GM12874 (cell line): ENCODE measurements at regions not wholly inside any gene's neighbourhood (a gene's known extent, or its start where the extent isn't known, plus 50 kb on each side); places are given as distances from the start of the nearest gene placed in this dataset.

Experiments used
- CTCF ChIP-seq: IDR thresholded peaks from 2 replicates; pipeline ENCODE4 v1.5.1; 2011; ENCODE audit warnings: low read depth, mild to moderate bottlenecking, control low read depth, low read length, moderate library complexity; ENCODE audit not compliant: insufficient read depth

DNA sequence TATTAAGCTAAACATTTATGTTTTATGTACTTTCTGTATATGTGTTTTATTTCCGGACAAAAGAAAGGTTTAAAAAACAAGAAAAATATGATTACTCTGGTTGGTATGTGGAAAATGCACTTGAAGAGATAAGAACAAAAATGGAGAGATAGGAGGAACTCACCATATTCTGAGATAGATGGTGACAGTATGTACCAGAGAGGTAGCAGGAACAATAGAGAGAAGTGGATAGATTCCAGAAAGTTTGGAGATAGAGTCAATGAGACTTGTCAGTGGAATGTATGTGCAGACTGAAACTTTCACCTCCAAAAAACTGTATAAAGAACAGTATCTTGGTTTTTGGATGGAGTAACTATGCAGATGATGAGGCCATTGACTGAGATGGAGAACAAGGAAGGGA lies 105.6 kb upstream of the FSHR start:
- no peak for TF ChIP-seq CTCF

DNA sequence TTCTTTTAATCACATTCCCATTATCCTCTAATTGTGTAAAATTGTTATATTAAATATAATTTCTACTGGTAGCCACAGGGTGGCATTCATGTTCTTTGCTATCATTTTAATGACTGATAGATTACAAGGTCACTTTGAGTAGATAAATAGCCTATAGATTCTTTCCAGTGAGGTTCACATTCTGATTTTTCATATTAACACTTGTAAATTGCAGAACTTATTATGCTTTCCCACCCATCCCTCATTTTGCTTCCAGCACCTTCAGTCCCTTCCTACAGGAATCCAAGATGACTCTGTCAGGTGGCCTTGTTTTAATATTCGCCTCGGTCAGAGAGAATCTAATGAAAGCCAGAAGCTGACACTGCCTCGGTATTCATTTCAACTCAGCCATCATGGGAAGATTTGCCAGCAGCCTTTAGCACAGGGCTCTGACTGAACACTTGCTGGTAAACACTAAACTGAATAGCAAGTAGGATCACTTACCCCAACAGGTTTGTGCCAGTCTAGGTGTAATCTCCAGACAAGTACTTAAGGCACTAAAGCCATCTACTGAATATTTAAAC lies 101.2 kb upstream of the FSHR start:
- TF ChIP-seq CTCF = no peak

GRCh38 chr2:49254401-49254800 lies 100.1 kb upstream of the FSHR start:
- TF ChIP-seq CTCF = no peak

- TF ChIP-seq CTCF = no peak
Observed at GRCh38 chr2:49251766-49252165, 97.5 kb upstream of the FSHR start.

DNA sequence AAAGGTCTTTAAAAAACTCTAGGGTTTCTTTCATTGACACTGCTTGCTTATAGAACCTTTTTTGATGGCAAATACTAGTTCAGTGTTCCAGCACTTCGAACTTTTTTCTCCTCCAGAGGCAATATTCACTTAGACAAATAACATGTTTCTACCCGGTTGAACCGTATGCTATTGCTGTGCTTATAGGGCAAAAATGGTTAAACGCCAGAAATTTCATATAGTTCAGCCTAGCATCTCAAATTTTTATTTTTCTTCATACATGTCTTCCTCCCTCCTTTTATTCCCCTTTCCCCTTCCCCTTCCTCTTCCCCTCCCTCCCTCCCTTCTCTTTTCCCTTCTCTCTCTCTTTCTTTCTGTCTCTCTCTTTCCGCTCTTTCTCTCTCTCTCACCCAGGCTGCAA lies 96.9 kb upstream of the FSHR start:
- TF ChIP-seq CTCF = no peak

DNA sequence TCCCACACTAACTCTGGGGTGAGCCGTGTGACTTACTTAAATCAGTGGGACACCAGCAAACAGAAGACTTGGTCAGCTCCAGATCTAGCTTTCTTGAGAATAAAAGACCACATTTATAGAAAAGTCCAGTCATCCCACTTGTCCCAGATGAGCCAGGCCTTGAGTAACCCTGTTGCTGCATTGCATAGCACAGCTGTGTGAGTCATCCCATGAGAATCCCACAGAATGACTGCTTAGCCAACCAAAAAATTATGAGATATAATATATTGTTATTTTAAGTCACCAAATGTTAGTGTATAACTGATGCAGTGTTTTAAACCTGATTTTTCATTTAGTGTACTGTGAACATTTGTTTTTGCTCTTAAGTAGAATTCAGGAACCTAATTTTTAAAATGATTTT lies 94.2 kb upstream of the FSHR start:
- no peak for TF ChIP-seq CTCF

- TF ChIP-seq CTCF = no peak
Observed at GRCh38 chr2:49241991-49242390, 87.7 kb upstream of the FSHR start.
